K562 (cell line): ENCODE measurements at regions not wholly inside any gene's neighbourhood (a gene's known extent, or its start where the extent isn't known, plus 50 kb on each side); places are given as distances from the start of the nearest gene placed in this dataset.

Experiments used
- ATAC-seq: fragments of 200-7000 bp; cut with Tn5 transposase; 3 replicates; pipeline ENCODE4 v1.9.1; 2020; ENCODE audit warnings: moderate library complexity
- BruUV-seq: library from RNA; stranded (reverse); fragments of 400-500 nt; replicated peaks from 2 replicates; lab custom pipeline; 2021; lab: Mats Ljungman, UMichigan
- CTCF ChIA-PET: fragments of 300-600 bp; formaldehyde crosslinking; extraction: SDS; loops from one replicate; lab custom pipeline; 2021; ENCODE audit warnings: low intra/inter-chr PET ratio; lab: Yijun Ruan, JAX
- POLR2A ChIA-PET: fragments of 300-600, 350-650 bp; sonication (Branson Sonifier 250); formaldehyde crosslinking; extraction: SDS; loops from one replicate; lab custom pipeline; 2021; ENCODE audit warnings: antibody characterized with exemption, inconsistent platforms; lab: Yijun Ruan, JAX
- DNase-seq, 4 experiments: peaks; one replicate each; pipeline versions ENCODE4 v3.0.0 to v3.0.0-alpha.2; 2011 to 2018; ENCODE audit warnings: low spot score in 3 of 4, mixed read lengths in 3 of 4; ENCODE audit errors: extremely low read depth in 1 of 4
- FAIRE-seq: peaks from 2 replicates; lab custom pipeline; 2011; peaks lifted over from hg19 to GRCh38; lab: Jason Lieb, UNC
- H2AFZ ChIP-seq: 2 replicates; pipeline ENCODE4 v1.6.0; 2011; ENCODE audit warnings: low read depth, low read length, control low read depth, inconsistent platforms
- H3K27ac ChIP-seq: fragments of 200-600 bp; 3 replicates; pipeline ENCODE4 v1.8.0; 2011; ENCODE audit warnings: low read depth, mild to moderate bottlenecking, control low read depth, inconsistent platforms, low read length, moderate library complexity, mixed read lengths; ENCODE audit errors: extremely low read depth
- H3K27me3 ChIP-seq, 2 experiments: fragments of 300-600 bp in 1 of 2; 2 replicates in 1 of 2; 3 replicates in 1 of 2; pipeline versions ENCODE4 v1.6.0 to v1.8.0; 2011; ENCODE audit warnings: inconsistent platforms in 2 of 2, low read length in 2 of 2, mild to moderate bottlenecking in 1 of 2, mixed read lengths in 1 of 2, moderate library complexity in 1 of 2; ENCODE audit not compliant: control insufficient read depth in 2 of 2, insufficient read depth in 2 of 2
- H3K36me3 ChIP-seq: fragments of 300-600 bp; 3 replicates; pipeline ENCODE4 v1.8.0; 2011; ENCODE audit warnings: mild to moderate bottlenecking, low read length, inconsistent platforms; ENCODE audit not compliant: control insufficient read depth, insufficient read depth
- H3K4me1 ChIP-seq, 2 experiments: fragments of 200-600 bp in 1 of 2; replicated peaks in 1 of 2; 2 replicates in 1 of 2; 3 replicates in 1 of 2; pipeline versions ENCODE4 v1.5.1 to v1.8.0; 2011; ENCODE audit warnings: inconsistent platforms in 2 of 2, low read length in 2 of 2, mild to moderate bottlenecking in 1 of 2, mixed read lengths in 1 of 2, moderate library complexity in 1 of 2; ENCODE audit not compliant: control insufficient read depth in 2 of 2, insufficient read depth in 2 of 2
- H3K4me2 ChIP-seq: 2 replicates; pipeline ENCODE4 v1.6.1; 2011; ENCODE audit warnings: low read length, control low read depth, inconsistent platforms, mixed read lengths; ENCODE audit not compliant: insufficient read depth
- H3K4me3 ChIP-seq: fragments of 200-600 bp; sonication (generic), shearing (Covaris generic); 2 replicates; pipeline ENCODE4 v1.5.1; 2016; ENCODE audit warnings: control low read depth, inconsistent platforms
- H3K79me2 ChIP-seq: fragments of 200-600 bp; 3 replicates; pipeline ENCODE4 v1.8.0; 2011; ENCODE audit warnings: low read length, inconsistent platforms; ENCODE audit not compliant: control insufficient read depth, insufficient read depth
- H3K9ac ChIP-seq, 2 experiments: 2 replicates each; pipeline versions ENCODE4 v1.6.0 to v1.6.1; 2011; ENCODE audit warnings: low read depth in 2 of 2, low read length in 2 of 2, control low read depth in 1 of 2, inconsistent platforms in 1 of 2, mild to moderate bottlenecking in 1 of 2, mixed read lengths in 1 of 2; ENCODE audit not compliant: insufficient read depth in 1 of 2
- H3K9me1 ChIP-seq: one replicate; pipeline ENCODE4 v1.6.0; 2011; ENCODE audit warnings: inconsistent platforms, mild to moderate bottlenecking, low read length, moderate library complexity; ENCODE audit not compliant: control insufficient read depth, insufficient read depth
- H3K9me3 ChIP-seq: replicated peaks from 2 replicates; pipeline ENCODE4 v1.5.1; 2011; ENCODE audit warnings: low read depth, low read length, inconsistent platforms; ENCODE audit not compliant: control insufficient read depth, insufficient read depth
- H4K20me1 ChIP-seq: replicated peaks from 2 replicates; pipeline ENCODE4 v1.6.1; 2011; ENCODE audit warnings: low read length, inconsistent platforms, mixed read lengths; ENCODE audit not compliant: control insufficient read depth, insufficient read depth
- CEBPG ChIP-seq, 3 experiments: fragments of 200-800 bp in 1 of 3; sonication (Bioruptor generic) in 1 of 3; sonication (generic) in 1 of 3; formaldehyde crosslinking in 1 of 3; IDR thresholded peaks in 2 of 3; conservative IDR thresholded peaks in 1 of 3; 2 replicates each; pipeline versions ENCODE4 v1.6.1 to v1.8.0; 2016 to 2022; ENCODE audit warnings: missing compliant biosample characterization in 2 of 3, missing genetic modification characterization in 2 of 3, mild to moderate bottlenecking in 1 of 3, missing genetic modification reagents in 1 of 3
- CSDE1 ChIP-seq, 2 experiments: fragments of 450-650 bp; IDR thresholded peaks; 2 replicates each; pipeline ENCODE4 v1.6.1; 2016; ENCODE audit warnings: mild to moderate bottlenecking in 1 of 2
- MGA ChIP-seq: fragments of 450-650 bp; IDR thresholded peaks from 2 replicates; pipeline ENCODE4 v1.6.1; 2016; ENCODE audit warnings: mild to moderate bottlenecking, moderate library complexity
- NCOR1 ChIP-seq: fragments of 450-650 bp; IDR thresholded peaks from 2 replicates; pipeline ENCODE4 v1.6.1; 2016; ENCODE audit warnings: mild to moderate bottlenecking, moderate library complexity
- RBM39 ChIP-seq: fragments of 200-400 bp; formaldehyde crosslinking; optimal IDR thresholded peaks from 2 replicates; pipeline ENCODE3; 2018; ENCODE audit warnings: low read depth, low read length
- WGBS: fragments of 100-300 bp; shearing (Covaris generic); methylation state at CpG from one replicate; pipeline ENCODE4 v1.1.6; 2016; ENCODE audit warnings: low coverage, mixed read lengths; ENCODE audit not compliant: insufficient coverage; ENCODE audit errors: missing lambda C conversion rate; 5-methylcytosine and 5-hydroxymethylcytosine counted together
- in situ Hi-C: fragments of 300-500 bp; cut with MboI; formaldehyde crosslinking; loops from 4 replicates; pipeline ENCODE4 v1.15.0; 2018; ENCODE audit warnings: inconsistent platforms, mixed read lengths
- intact Hi-C: fragments of 100-400 bp; cut with micrococcal nuclease; formaldehyde crosslinking; loops from 2 replicates; pipeline ENCODE4 v1.14.2; 2022

GRCh38 chr15:31555022-31555421 lies 228.4 kb downstream of the KLF13 start:
- Histone ChIP-seq H3K9ac (no peak overlapping the region), H3K27ac (no peak overlapping the region), H2AFZ (no peak overlapping the region), H3K9me1 (peaks cover 3% of the 10 kb centered on the region), H4K20me1 (no peaks in the 10 kb centered on the region), H3K4me2 (no peak overlapping the region), H3K4me1 (no peaks in the 10 kb centered on the region), H3K36me3 (no peaks in the 10 kb centered on the region), H3K4me3 (no peak overlapping the region), H3K9me3 (no peaks in the 10 kb centered on the region), H3K79me2 (no peaks in the 10 kb centered on the region), H3K27me3 (peaks cover 0 to 57% of the 10 kb centered on the region in 2 experiments; a peak in 3 of 5 replicates)
- ChIA-PET POLR2A (no interaction called here), CTCF (no interaction called here)
- ATAC-seq = no peak
- intact Hi-C loops = no loop called here
- in situ Hi-C loops = no loop called here
- WGBS = 5% methylated on average over 3 of the region's 3 CpGs
- BruUV-seq = no TSS peak
- DNase-seq = no peak
- no peak for FAIRE-seq
- no peak for TF ChIP-seq RBM39
- TF ChIP-seq CSDE1 (IDR thresholded peaks at IDR 0.05) = no peak
- TF ChIP-seq MGA = no peak
- TF ChIP-seq NCOR1 = no peak
- no peak for TF ChIP-seq CEBPG (CRISPR knock-in tag; IDR thresholded peaks at IDR 0.05)
- no peak for TF ChIP-seq CEBPG (tag; conservative IDR thresholded peaks at IDR 0.05 in 1 of 2, IDR thresholded peaks at IDR 0.05 in 1 of 2)
